HepG2 (cell line): ENCODE measurements at regions not wholly inside any gene's neighbourhood (a gene's known extent, or its start where the extent isn't known, plus 50 kb on each side); places are given as distances from the start of the nearest gene placed in this dataset.

Experiments used
- KLF12 ChIP-seq: sonication (generic); formaldehyde crosslinking; IDR thresholded peaks from 2 replicates; pipeline ENCODE4 v1.4.0; 2020; ENCODE audit warnings: missing genetic modification reagents, borderline replicate concordance
- ZSCAN29 ChIP-seq: sonication (generic); formaldehyde crosslinking; conservative IDR thresholded peaks from 2 replicates; pipeline ENCODE4 v1.4.0; 2020; ENCODE audit warnings: mild to moderate bottlenecking, missing genetic modification reagents
- ZZZ3 ChIP-seq: sonication (generic); formaldehyde crosslinking; IDR thresholded peaks from 2 replicates; pipeline ENCODE4 v1.4.0; 2020; ENCODE audit warnings: missing genetic modification reagents, mild to moderate bottlenecking, borderline replicate concordance
- TF ChIP-seq, protein P1 (sequence below): sonication (generic); formaldehyde crosslinking; IDR thresholded peaks from 2 replicates; pipeline ENCODE4 v1.4.0; 2020; ENCODE audit warnings: mild to moderate bottlenecking, missing genetic modification reagents
- TF ChIP-seq, protein P2 (sequence below): sonication (generic); formaldehyde crosslinking; conservative IDR thresholded peaks from 2 replicates; pipeline ENCODE4 v1.4.0; 2020; ENCODE audit warnings: missing genetic modification reagents
- TF ChIP-seq, protein P3 (sequence below): sonication (generic); formaldehyde crosslinking; IDR thresholded peaks from 2 replicates; pipeline ENCODE4 v1.8.1; 2023; ENCODE audit warnings: mild to moderate bottlenecking, moderate library complexity, missing genetic modification reagents
- TF ChIP-seq, protein P4 (sequence below), 2 experiments: fragments of 450-650 bp in 1 of 2; sonication (generic) in 1 of 2; formaldehyde crosslinking; IDR thresholded peaks; 2 replicates each; pipeline versions ENCODE4 v1.5.0 to v1.8.0; 2020 to 2022; ENCODE audit warnings: mild to moderate bottlenecking in 1 of 2, missing genetic modification reagents in 1 of 2

DNA sequence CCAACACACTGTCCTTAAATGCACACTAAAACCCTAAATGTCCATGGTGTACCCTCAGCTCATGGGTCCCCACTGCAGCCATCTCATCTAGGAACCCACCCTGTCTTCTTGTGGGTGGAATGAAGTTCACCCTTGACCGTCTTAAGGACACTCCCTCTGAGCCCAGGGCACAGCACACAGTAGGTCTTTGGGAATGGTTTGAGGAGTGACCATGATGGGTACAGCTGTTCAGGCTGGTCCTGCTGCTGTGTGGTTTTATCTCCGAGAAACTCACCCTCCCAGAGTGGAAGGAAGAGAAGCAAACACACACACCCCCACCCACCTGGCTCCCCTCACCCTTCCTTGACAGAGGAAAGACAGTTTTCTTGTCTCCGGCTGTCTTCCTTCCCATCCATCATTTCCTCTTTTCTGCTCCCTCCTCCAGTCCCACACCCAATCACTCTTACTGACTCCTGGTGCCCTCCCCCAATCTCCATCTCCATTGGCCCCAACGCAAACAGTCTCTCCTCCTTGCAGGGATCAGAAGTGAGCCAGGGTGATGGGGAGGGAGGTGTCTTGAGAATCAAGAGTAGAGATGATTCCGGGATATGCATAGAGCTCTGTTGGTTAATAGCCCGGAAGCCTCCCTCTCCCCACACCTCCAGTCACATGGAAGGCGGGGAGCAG, 105.9 kb upstream of the LHX5 start:
- TF ChIP-seq, protein P1, sequence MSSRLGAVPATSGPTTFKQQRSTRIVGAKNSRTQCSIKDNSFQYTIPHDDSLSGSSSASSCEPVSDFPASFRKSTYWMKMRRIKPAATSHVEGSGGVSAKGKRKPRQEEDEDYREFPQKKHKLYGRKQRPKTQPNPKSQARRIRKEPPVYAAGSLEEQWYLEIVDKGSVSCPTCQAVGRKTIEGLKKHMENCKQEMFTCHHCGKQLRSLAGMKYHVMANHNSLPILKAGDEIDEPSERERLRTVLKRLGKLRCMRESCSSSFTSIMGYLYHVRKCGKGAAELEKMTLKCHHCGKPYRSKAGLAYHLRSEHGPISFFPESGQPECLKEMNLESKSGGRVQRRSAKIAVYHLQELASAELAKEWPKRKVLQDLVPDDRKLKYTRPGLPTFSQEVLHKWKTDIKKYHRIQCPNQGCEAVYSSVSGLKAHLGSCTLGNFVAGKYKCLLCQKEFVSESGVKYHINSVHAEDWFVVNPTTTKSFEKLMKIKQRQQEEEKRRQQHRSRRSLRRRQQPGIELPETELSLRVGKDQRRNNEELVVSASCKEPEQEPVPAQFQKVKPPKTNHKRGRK = no peak
- TF ChIP-seq, protein P2, sequence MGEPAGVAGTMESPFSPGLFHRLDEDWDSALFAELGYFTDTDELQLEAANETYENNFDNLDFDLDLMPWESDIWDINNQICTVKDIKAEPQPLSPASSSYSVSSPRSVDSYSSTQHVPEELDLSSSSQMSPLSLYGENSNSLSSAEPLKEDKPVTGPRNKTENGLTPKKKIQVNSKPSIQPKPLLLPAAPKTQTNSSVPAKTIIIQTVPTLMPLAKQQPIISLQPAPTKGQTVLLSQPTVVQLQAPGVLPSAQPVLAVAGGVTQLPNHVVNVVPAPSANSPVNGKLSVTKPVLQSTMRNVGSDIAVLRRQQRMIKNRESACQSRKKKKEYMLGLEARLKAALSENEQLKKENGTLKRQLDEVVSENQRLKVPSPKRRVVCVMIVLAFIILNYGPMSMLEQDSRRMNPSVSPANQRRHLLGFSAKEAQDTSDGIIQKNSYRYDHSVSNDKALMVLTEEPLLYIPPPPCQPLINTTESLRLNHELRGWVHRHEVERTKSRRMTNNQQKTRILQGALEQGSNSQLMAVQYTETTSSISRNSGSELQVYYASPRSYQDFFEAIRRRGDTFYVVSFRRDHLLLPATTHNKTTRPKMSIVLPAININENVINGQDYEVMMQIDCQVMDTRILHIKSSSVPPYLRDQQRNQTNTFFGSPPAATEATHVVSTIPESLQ = no peak
- TF ChIP-seq ZZZ3 (no peak), ZSCAN29 (CRISPR knock-in tag) (no peak), KLF12 (CRISPR knock-in tag) (no peak)
- TF ChIP-seq, protein P3, sequence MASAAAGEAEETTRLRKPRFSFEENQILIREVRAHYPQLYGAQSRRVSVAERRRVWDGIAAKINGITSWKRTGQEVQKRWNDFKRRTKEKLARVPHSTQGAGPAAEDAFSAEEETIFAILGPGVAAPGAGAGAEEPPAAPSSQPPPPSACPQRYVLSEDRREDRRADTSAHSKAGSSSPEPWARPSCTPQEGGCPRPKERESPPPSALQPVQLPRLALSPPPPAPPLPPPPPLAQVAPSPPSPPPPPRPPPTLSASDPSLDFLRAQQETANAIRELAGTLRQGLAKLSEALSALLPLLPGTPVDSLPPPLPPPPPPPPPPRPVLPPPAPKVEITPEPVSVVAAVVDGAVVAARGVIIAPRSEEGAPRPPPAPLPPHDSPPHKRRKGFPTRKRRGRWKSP (CRISPR knock-in tag) = no peak
- TF ChIP-seq, protein P4, sequence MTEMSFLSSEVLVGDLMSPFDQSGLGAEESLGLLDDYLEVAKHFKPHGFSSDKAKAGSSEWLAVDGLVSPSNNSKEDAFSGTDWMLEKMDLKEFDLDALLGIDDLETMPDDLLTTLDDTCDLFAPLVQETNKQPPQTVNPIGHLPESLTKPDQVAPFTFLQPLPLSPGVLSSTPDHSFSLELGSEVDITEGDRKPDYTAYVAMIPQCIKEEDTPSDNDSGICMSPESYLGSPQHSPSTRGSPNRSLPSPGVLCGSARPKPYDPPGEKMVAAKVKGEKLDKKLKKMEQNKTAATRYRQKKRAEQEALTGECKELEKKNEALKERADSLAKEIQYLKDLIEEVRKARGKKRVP (CRISPR knock-in tag; IDR thresholded peaks at IDR 0.05) = no peak
